ENCODE measurements at regions not wholly inside any gene's neighbourhood (a gene's known extent, or its start where the extent isn't known, plus 50 kb on each side); places are given as distances from the start of the nearest gene placed in this dataset.

DNA sequence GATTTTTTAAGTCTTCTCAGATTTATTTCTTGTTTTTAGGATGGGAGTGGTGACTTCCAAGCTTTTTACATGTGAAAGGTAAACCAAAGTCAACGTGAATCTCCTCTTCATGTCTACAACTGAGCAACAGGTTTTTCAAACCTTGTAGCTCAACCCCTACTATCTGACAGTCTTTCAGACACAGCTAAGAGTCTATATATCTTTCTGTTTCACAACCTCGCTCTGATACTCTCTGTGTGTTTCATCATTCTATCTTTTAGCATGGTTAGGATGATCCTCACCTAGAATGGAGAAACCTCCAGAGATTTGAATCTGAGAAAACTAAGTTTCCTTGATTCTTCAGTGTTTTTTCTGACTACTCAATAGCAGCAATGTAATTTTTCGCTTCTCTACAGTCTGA is 96.1 kb downstream of the EPDR1 start:
- Histone ChIP-seq H3K27ac (replicated peaks; ENCODE audit: low read length) (no peak overlapping the region), H2AFZ (ENCODE audit: low read length) (no peak overlapping the region), H2BK15ac (ENCODE audit: low read length) (no peak overlapping the region), H3K23ac (ENCODE audit: low read depth, low read length, poor library complexity) (no peak overlapping the region), H3K4ac (ENCODE audit: low read length) (no peak overlapping the region), H3K4me2 (ENCODE audit: insufficient read depth, low read length, poor library complexity, severe bottlenecking) (no peak overlapping the region), H3K4me1 (ENCODE audit: control insufficient read depth in 2 of 2, insufficient read depth in 1 of 2, low read depth in 1 of 2, low read length in 2 of 2) (no peaks in the 10 kb centered on the region), H3K4me3 (ENCODE audit: low read length in 2 of 2) (no peak overlapping the region), H4K91ac (ENCODE audit: low read depth, low read length, poor library complexity) (no peak overlapping the region), H2BK120ac (ENCODE audit: low read depth, low read length) (no peak overlapping the region), H3K79me1 (ENCODE audit: low read depth, low read length) (no peaks in the 10 kb centered on the region), H2BK12ac (ENCODE audit: low read length) (no peak overlapping the region), H3K18ac (ENCODE audit: low read length) (no peak overlapping the region), H2BK5ac (ENCODE audit: low read length) (no peak overlapping the region), H3K14ac (ENCODE audit: low read length) (no peak overlapping the region), H3K9ac (ENCODE audit: low read depth, low read length, poor library complexity) (no peak overlapping the region), H2AK5ac (ENCODE audit: low read depth, low read length) (no peak overlapping the region), H3K36me3 (replicated peaks in 1 of 2; ENCODE audit: control insufficient read depth in 2 of 2, insufficient read depth in 2 of 2, low read length in 2 of 2) (no peaks in the 10 kb centered on the region), H3K27me3 (ENCODE audit: control insufficient read depth in 3 of 3, insufficient read depth in 3 of 3, low read depth in 1 of 3, low read length in 3 of 3) (no peaks in the 10 kb centered on the region), H4K8ac (ENCODE audit: low read depth, low read length) (no peak overlapping the region), H3K9me3 (replicated peaks in 1 of 2; ENCODE audit: control insufficient read depth in 2 of 2, insufficient read depth in 1 of 2, low read depth in 1 of 2, low read length in 2 of 2) (no peaks in the 10 kb centered on the region)
- no CpG with 5 or more reads among the region's 3 CpGs for WGBS, 2 donors (ENCODE audit: extremely low coverage in 2 of 2, insufficient read length in 2 of 2, insufficient replicate concordance in 1 of 2)
- DNase-seq (ENCODE audit: low spot score): no peak

DNA sequence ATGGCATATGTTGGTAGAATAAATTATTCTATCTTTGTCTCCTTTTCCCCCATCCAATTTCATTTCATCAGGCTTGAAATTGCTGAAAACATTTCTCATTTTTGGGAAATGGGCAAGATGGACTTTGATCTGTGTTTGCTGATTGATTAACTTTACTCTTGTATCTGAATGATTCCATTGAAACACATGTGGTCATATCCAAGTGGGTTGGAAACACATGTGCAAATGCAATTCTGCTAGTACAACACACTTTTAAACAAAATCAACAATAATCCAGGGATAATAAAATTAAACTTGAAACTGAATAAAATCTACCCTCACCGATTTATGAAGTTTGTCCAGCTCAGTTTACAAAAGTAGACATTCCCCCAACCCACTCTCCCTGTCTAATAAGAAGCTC is 96.9 kb downstream of the EPDR1 start:
- no peak overlapping the region for H3K23ac ChIP-seq (ENCODE audit: low read depth, low read length, poor library complexity)
- no peak overlapping the region for H3K18ac ChIP-seq (ENCODE audit: low read length)
- H3K9me3 ChIP-seq (replicated peaks in 1 of 2; ENCODE audit: control insufficient read depth in 2 of 2, insufficient read depth in 1 of 2, low read depth in 1 of 2, low read length in 2 of 2): no peaks in the 10 kb centered on the region
- H3K36me3 ChIP-seq (replicated peaks in 1 of 2; ENCODE audit: control insufficient read depth in 2 of 2, insufficient read depth in 2 of 2, low read length in 2 of 2): no peaks in the 10 kb centered on the region
- no peak overlapping the region for H2AK5ac ChIP-seq (ENCODE audit: low read depth, low read length)
- DNase-seq (ENCODE audit: low spot score): no peak
- no peak overlapping the region for H3K4me3 ChIP-seq (ENCODE audit: low read length in 2 of 2)
- H4K8ac ChIP-seq (ENCODE audit: low read depth, low read length): no peak overlapping the region
- no peak overlapping the region for H3K14ac ChIP-seq (ENCODE audit: low read length)
- no peaks in the 10 kb centered on the region for H3K4me1 ChIP-seq (ENCODE audit: control insufficient read depth in 2 of 2, insufficient read depth in 1 of 2, low read depth in 1 of 2, low read length in 2 of 2)
- H2BK5ac ChIP-seq (ENCODE audit: low read length): no peak overlapping the region
- no peak overlapping the region for H2BK12ac ChIP-seq (ENCODE audit: low read length)
- no CpG with 5 or more reads among the region's 1 CpG for WGBS, 2 donors (ENCODE audit: extremely low coverage in 2 of 2, insufficient read length in 2 of 2, insufficient replicate concordance in 1 of 2)
- H2BK15ac ChIP-seq (ENCODE audit: low read length): no peak overlapping the region
- no peaks in the 10 kb centered on the region for H3K79me1 ChIP-seq (ENCODE audit: low read depth, low read length)
- H3K4ac ChIP-seq (ENCODE audit: low read length): no peak overlapping the region
- H3K27me3 ChIP-seq (ENCODE audit: control insufficient read depth in 3 of 3, insufficient read depth in 3 of 3, low read depth in 1 of 3, low read length in 3 of 3): no peaks in the 10 kb centered on the region
- no peak overlapping the region for H3K4me2 ChIP-seq (ENCODE audit: insufficient read depth, low read length, poor library complexity, severe bottlenecking)
- no peak overlapping the region for H4K91ac ChIP-seq (ENCODE audit: low read depth, low read length, poor library complexity)
- no peak overlapping the region for H2BK120ac ChIP-seq (ENCODE audit: low read depth, low read length)
- no peak overlapping the region for H2AFZ ChIP-seq (ENCODE audit: low read length)
- H3K9ac ChIP-seq (ENCODE audit: low read depth, low read length, poor library complexity): no peak overlapping the region
- H3K27ac ChIP-seq (replicated peaks; ENCODE audit: low read length): no peak overlapping the region

DNA sequence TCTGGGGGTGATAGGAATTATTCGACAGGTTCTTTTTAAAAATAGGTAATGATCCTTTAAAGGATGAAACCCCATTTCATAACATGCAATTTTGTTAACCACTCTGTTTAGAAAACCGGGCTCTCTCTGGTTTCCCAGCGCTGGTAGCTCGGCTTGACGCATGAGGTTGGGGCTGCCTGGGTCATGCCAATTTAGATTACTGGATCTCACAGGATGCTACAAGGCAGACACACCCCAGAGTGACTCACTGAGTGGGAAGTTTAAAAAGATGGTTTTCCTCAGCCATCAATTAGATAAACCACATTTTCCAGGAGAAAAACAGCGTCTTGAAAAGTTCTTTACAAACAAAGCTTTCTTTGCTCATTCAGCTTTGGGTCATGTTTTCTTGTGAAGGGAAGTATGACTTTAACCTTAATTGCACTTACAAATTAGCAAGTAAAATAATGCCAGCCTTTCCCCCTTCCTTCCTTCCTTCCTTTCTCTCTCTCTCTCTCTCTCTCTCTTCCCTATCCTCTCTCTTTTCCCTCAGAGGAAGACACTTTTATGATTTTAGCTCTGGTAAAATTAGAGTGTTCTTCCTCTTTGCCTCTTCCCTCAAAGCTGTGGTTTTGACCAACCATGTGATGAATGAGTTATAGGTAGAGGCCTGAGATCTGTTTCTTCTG is 99.8 kb downstream of the EPDR1 start:
- Histone ChIP-seq H2BK12ac (ENCODE audit: low read length) (no peak overlapping the region), H4K8ac (ENCODE audit: low read depth, low read length) (no peak overlapping the region), H3K9me3 (replicated peaks in 1 of 2; ENCODE audit: control insufficient read depth in 2 of 2, insufficient read depth in 1 of 2, low read depth in 1 of 2, low read length in 2 of 2) (no peaks in the 10 kb centered on the region), H2BK5ac (ENCODE audit: low read length) (no peak overlapping the region), H3K4ac (ENCODE audit: low read length) (no peak overlapping the region), H3K27me3 (ENCODE audit: control insufficient read depth in 3 of 3, insufficient read depth in 3 of 3, low read depth in 1 of 3, low read length in 3 of 3) (no peaks in the 10 kb centered on the region), H2BK120ac (ENCODE audit: low read depth, low read length) (no peak overlapping the region), H3K27ac (replicated peaks; ENCODE audit: low read length) (no peak overlapping the region), H3K36me3 (replicated peaks in 1 of 2; ENCODE audit: control insufficient read depth in 2 of 2, insufficient read depth in 2 of 2, low read length in 2 of 2) (no peaks in the 10 kb centered on the region), H3K14ac (ENCODE audit: low read length) (no peak overlapping the region), H3K4me2 (ENCODE audit: insufficient read depth, low read length, poor library complexity, severe bottlenecking) (no peak overlapping the region), H3K9ac (ENCODE audit: low read depth, low read length, poor library complexity) (no peak overlapping the region), H2AK5ac (ENCODE audit: low read depth, low read length) (no peak overlapping the region), H2BK15ac (ENCODE audit: low read length) (no peak overlapping the region), H3K18ac (ENCODE audit: low read length) (no peak overlapping the region), H3K4me1 (ENCODE audit: control insufficient read depth in 2 of 2, insufficient read depth in 1 of 2, low read depth in 1 of 2, low read length in 2 of 2) (no peaks in the 10 kb centered on the region), H4K91ac (ENCODE audit: low read depth, low read length, poor library complexity) (no peak overlapping the region), H2AFZ (ENCODE audit: low read length) (no peak overlapping the region), H3K4me3 (ENCODE audit: low read length in 2 of 2) (no peak overlapping the region), H3K23ac (ENCODE audit: low read depth, low read length, poor library complexity) (no peak overlapping the region), H3K79me1 (ENCODE audit: low read depth, low read length) (no peaks in the 10 kb centered on the region)
- no CpG with 5 or more reads among the region's 6 CpGs for WGBS, 2 donors (ENCODE audit: extremely low coverage in 2 of 2, insufficient read length in 2 of 2, insufficient replicate concordance in 1 of 2)
- no peak for DNase-seq (ENCODE audit: low spot score)

DNA sequence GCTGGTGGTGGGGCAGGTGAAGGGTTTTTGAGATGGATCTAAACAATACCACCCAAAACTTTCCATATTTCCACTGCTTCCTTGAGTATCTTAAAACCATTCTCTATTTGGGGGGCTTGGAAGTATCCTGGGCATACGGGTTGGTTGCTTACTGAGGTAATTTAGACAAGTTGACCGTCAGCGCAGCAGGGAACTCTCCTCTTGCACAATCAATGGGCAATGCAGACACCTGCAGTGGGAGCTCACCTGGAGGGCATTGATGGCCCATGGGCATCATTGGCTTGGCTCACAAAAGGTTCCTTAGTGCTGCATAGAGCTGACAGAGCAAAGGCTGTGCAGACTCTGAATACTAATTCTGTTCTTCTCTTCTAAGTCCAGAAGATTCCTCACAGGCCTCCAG is 101.5 kb downstream of the EPDR1 start:
- H2BK5ac ChIP-seq (ENCODE audit: low read length): no peak overlapping the region
- no peak overlapping the region for H4K91ac ChIP-seq (ENCODE audit: low read depth, low read length, poor library complexity)
- H3K9me3 ChIP-seq (replicated peaks in 1 of 2; ENCODE audit: control insufficient read depth in 2 of 2, insufficient read depth in 1 of 2, low read depth in 1 of 2, low read length in 2 of 2): no peaks in the 10 kb centered on the region
- H3K9ac ChIP-seq (ENCODE audit: low read depth, low read length, poor library complexity): peak overlapping the region; percentile 72
- no peaks in the 10 kb centered on the region for H3K27me3 ChIP-seq (ENCODE audit: control insufficient read depth in 3 of 3, insufficient read depth in 3 of 3, low read depth in 1 of 3, low read length in 3 of 3)
- H3K14ac ChIP-seq (ENCODE audit: low read length): no peak overlapping the region
- no peaks in the 10 kb centered on the region for H3K79me1 ChIP-seq (ENCODE audit: low read depth, low read length)
- no peak overlapping the region for H3K27ac ChIP-seq (replicated peaks; ENCODE audit: low read length)
- H3K23ac ChIP-seq (ENCODE audit: low read depth, low read length, poor library complexity): no peak overlapping the region
- H3K4ac ChIP-seq (ENCODE audit: low read length): no peak overlapping the region
- no peak for DNase-seq (ENCODE audit: low spot score)
- WGBS, 2 donors (ENCODE audit: extremely low coverage in 2 of 2, insufficient read length in 2 of 2, insufficient replicate concordance in 1 of 2): no CpG with 5 or more reads among the region's 3 CpGs
- H2BK15ac ChIP-seq (ENCODE audit: low read length): no peak overlapping the region
- H3K4me1 ChIP-seq (ENCODE audit: control insufficient read depth in 2 of 2, insufficient read depth in 1 of 2, low read depth in 1 of 2, low read length in 2 of 2): no peaks in the 10 kb centered on the region
- H3K18ac ChIP-seq (ENCODE audit: low read length): no peak overlapping the region
- no peaks in the 10 kb centered on the region for H3K36me3 ChIP-seq (replicated peaks in 1 of 2; ENCODE audit: control insufficient read depth in 2 of 2, insufficient read depth in 2 of 2, low read length in 2 of 2)
- H2AK5ac ChIP-seq (ENCODE audit: low read depth, low read length): no peak overlapping the region
- H2BK120ac ChIP-seq (ENCODE audit: low read depth, low read length): no peak overlapping the region
- H3K4me3 ChIP-seq (ENCODE audit: low read length in 2 of 2): no peak overlapping the region
- H2BK12ac ChIP-seq (ENCODE audit: low read length): no peak overlapping the region
- H2AFZ ChIP-seq (ENCODE audit: low read length): no peak overlapping the region
- H4K8ac ChIP-seq (ENCODE audit: low read depth, low read length): no peak overlapping the region
- no peak overlapping the region for H3K4me2 ChIP-seq (ENCODE audit: insufficient read depth, low read length, poor library complexity, severe bottlenecking)

All from neuronal stem cell (in vitro differentiated cells).